ENCODE measurements at regions not wholly inside any gene's neighbourhood (a gene's known extent, or its start where the extent isn't known, plus 50 kb on each side); places are given as distances from the start of the nearest gene placed in this dataset.

DNA sequence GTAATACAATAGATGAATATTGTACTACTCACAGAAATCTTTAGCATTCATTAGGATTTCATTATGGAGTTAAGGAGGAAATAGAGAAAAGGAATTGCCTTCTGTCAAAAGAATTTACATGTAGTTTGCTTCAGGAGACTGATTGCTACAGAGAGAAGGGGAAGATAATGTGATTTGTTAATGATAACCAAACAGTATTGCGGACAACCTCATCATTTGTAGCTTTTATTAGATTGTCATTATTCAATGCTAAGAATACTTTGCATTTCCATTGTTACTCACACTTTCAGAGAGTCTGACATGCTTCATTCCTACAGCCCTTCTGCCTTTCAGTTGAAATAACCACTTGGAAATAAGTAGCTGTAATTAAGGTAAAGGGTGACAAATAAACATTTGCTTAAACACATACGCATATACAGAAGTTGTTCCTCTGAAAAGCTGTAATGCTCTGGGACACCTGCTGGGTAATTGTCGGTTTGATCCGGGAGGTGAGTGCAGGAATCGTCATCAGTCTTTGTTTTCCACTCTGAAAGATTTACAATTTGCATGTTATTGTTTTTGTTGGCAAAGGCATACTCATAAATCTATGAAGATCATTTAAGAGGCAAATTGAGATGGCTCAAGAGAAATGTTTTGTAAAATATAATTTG is 600.2 kb downstream of the TRHDE start:
- no peak for TF ChIP-seq EZH2 (IDR thresholded peaks at IDR 0.05; ENCODE audit: low read length)
- TF ChIP-seq, protein P1, sequence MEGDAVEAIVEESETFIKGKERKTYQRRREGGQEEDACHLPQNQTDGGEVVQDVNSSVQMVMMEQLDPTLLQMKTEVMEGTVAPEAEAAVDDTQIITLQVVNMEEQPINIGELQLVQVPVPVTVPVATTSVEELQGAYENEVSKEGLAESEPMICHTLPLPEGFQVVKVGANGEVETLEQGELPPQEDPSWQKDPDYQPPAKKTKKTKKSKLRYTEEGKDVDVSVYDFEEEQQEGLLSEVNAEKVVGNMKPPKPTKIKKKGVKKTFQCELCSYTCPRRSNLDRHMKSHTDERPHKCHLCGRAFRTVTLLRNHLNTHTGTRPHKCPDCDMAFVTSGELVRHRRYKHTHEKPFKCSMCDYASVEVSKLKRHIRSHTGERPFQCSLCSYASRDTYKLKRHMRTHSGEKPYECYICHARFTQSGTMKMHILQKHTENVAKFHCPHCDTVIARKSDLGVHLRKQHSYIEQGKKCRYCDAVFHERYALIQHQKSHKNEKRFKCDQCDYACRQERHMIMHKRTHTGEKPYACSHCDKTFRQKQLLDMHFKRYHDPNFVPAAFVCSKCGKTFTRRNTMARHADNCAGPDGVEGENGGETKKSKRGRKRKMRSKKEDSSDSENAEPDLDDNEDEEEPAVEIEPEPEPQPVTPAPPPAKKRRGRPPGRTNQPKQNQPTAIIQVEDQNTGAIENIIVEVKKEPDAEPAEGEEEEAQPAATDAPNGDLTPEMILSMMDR (optimal IDR thresholded peaks at IDR 0.05 in 1 of 3, IDR thresholded peaks at IDR 0.05 in 1 of 3, conservative IDR thresholded peaks at IDR 0.05 in 1 of 3; ENCODE audit: extremely low read depth in 1 of 3, insufficient read depth in 2 of 3, low read length in 3 of 3): no peak

All from keratinocyte (primary cell).